HG03103 (cell line): ENCODE measurements at regions not wholly inside any gene's neighbourhood (a gene's known extent, or its start where the extent isn't known, plus 50 kb on each side); places are given as distances from the start of the nearest gene placed in this dataset.
"Not testable (repeated sequence)": the region's sequence is repeated elsewhere in the genome, so short reads cannot be mapped to it uniquely, and the experiment has no call there.

Experiments used
- ATAC-seq: cut with Tn5 transposase; IDR thresholded peaks from one replicate; pipeline ENCODE4 v1.9.1; 2021; ENCODE audit warnings: low read depth; ENCODE audit not compliant: unreplicated experiment

DNA sequence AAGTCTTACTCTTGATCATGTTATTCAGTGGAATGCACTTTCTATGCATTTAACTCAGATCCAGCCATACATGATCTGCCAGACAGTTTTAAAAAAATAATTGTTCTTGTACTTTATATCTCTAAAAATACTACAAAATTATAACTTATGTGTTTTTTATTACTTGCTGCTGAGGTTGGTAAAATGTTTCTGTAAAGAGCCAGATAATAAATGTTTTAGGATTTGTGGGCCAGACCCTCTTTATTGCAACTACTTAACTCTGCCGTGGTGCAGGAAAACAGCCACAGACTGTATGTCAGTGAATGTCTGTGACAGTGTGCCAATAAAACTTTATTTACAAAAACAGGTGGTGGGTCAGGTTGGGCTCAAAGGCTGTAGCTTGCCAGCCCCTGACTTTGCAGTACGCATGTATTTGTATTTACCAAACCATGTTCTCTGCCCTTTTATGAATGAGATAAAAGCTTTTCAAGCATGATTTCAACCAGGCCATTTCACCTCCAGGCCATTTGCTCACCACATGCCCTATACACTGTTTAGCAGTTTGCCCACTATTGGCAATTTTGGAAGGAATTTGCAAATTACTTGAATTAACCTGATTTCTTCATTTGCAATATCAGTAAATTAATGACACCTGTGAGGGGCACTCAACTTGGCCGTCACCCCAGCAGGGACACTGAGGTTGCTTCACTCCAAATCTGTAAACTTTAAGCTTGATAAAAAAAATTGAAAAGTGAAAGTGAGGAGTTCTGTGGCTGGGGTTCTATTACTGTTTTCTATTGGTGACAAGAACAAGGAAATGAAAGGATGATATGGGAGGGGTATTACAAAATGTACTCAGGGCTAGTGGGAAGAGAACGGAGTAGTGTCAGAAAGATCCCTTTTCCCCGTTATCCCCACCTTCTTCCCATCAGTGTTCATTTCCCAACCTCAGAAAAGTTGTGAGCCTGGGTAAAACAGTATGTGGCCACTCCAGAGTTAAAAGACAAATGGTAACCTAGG is 133.4 kb downstream of the CEBPB start:
- ATAC-seq = no peak

DNA sequence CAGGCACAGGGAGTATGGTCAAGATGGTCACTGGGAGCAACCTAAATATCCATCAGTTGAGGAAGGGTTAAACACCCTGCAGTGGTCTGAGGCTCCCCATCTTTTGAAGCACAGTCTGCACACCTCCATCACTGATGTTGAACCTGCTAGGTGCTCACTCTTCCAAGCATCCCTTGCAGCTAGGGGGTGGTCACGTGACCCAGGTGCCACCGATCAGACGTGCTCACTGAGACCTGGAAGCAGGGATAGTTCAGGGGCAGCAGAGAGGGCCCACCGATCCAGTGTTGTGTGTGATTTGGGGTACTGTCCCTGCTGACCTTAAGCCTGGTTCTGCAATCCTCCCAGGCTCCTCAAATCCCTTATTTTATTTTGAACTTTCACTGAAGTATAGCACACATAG is 134.6 kb downstream of the CEBPB start:
- ATAC-seq = no peak

DNA sequence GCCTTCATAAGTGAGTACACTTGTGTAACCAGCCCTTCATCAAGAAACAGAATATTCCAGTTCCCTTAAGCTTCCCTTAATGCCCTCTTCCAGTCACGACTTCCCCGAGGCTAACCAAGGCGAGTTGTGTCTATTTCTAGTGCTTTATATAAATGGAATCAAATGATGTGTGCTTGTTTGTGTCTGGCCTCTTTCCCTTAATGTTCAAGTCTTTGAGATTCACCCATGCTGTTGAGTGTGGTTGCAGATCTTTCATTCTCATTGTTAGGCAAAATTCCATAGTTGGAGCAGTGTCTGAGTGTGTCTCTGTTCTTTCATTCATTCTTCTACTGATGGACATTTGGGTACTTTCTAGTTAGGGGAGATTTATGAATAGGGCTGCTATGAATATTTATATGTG is 135.0 kb downstream of the CEBPB start:
- ATAC-seq = no peak

DNA sequence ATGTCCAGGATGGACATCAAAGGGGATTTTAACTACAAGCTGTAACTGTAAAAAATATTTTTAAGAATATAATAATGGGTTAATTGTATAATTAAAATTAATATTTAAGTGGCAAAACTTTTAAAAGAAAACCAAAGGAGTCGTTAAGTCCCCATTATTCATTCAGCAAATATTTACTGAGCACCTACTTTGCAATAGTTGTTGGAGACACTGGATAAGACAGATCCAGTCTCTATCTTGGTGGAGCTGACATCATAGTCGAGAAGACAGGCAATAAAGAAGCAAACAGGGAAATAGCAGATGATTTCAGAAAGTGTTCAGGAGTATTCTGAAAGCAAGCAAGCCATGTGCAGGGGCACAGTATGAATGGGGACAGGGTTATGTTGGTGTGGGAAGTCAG is 137.0 kb downstream of the CEBPB start:
- no peak for ATAC-seq

DNA sequence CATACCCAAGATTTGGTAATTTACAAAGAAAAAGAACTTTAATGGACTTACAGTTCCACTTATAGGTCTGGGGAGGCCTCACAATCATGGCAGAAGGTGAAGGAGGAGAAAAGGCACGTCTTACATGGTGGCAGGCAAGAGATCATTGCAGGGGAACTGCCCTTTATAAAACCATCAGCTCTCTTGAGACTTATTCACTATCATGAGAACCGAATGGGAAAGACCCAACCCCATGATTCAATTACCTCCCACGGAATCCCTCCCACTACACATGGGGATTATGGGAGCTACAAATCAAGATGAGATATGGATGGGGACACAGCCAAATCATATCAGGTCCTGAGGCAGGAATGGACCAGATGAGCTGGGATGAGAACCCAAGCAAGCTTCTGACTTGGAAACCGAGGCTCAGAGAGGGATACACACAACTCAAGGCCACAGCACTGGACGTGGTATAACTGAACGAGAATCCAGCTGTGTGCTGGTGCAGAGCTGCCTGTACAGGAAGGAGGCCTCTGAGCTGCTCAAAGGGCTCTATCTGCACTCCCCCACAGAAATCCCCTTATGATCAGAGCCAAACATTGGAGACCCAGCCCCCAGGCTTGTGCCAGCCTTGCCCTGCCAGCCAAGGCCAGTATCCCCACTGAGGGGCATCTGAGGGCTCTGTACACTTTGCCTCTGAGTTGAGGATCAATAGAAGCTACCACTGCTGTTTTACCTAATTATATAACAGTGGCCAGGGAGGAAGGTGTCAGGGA is 137.8 kb downstream of the CEBPB start:
- no peak for ATAC-seq

DNA sequence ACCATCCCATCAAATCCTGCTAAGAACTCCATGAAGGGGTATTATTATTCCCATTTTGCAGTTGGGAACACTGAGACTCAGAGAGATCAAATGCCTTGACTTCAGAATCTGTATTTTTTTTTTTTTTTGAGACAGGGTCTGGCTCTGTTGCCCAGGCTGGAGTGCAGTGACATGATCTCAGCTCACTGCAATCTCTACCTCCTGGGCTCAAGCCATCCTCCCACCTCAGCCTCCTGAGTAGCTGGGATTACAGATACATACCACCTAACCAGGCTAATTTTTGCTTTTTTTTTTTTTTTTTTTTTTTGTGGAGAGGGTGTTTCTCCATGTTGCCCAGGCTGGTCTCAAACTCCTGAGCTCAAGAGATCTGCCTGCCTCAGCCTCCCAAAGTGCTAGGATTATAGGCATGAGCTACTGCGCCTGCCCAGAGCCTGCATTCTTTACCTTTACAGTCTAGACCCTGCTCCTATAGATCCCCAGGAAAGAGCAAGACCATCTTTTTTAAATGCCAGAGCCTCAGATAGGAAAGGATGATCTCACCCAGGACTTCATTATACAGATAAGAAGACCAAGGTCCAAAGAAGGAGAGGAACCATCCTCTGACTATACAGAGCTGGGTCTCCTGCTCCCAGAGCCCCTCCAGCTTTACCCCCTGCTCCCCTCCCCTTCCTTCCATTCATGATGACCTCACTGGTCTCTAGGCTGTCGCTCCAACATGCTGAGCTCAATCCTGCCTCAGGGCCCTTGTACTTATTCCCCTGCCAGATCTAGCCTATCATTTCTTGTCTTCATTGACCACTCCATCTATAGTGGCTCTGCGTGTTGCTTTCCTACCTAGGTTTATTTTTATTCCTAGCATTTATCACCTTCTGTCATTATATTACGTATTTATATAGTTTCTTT is 138.6 kb downstream of the CEBPB start:
- ATAC-seq = no peak

DNA sequence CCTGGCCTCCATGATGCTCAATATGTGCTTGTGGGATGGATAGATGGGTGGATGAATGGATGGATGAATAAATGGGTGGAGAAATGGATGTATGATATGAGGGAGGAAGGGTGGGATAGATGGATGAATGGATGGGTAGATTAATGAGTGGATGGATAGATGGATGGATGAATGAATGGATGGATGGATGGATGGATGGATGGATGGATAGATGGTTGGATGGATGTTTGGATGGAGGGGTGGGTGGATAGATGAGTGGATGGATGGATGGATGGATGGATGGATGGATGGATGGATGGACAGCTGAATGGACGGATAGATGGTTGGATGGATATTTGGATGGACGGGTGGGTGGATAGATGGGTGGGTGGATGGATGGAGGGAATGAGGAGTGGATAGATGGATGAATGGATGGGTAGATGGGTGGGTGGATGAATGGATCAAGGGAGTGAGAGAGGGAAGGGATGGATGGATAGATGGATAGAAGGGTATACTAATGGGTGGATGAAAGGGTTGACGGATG is 139.4 kb downstream of the CEBPB start:
- ATAC-seq = no peak

DNA sequence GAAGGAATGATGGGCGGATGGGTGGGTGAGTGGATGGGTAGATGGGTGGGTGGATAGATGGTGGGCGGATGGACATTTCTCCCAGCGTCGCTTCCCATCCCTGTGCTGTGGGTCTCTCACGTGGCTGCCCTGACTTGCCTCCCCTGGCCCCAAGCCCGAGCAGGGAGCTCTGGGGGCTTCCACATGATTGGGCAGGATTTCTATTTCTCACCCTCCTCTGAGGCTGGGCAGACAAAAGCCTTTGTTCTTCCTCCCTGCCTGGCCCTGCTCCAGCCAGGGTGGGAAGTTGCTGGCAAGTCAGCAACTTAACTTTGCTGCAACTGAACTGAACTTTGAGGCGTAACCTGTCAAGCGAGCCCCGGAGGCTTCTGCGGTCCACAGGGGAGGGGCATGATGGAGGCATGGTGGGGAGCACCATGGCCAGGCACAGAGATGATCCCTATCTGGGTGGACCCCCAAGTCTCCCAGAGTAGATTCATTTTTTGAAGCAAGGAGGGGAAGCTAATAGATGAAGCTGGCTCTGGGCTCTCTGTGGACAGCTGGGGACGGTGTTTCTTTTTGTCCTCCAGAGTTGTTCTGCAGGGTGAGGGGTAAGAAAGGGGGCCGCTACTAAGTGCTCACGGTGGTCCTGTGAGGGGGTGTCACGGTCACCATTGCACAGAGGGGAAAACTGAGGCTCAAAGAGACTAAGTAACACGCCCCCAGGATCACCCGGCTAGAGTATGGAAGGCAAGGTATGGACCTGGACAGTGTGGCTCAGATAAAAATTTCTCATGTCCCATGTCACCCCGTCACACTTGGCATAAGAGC is 140.1 kb downstream of the CEBPB start:
- ATAC-seq = no peak

DNA sequence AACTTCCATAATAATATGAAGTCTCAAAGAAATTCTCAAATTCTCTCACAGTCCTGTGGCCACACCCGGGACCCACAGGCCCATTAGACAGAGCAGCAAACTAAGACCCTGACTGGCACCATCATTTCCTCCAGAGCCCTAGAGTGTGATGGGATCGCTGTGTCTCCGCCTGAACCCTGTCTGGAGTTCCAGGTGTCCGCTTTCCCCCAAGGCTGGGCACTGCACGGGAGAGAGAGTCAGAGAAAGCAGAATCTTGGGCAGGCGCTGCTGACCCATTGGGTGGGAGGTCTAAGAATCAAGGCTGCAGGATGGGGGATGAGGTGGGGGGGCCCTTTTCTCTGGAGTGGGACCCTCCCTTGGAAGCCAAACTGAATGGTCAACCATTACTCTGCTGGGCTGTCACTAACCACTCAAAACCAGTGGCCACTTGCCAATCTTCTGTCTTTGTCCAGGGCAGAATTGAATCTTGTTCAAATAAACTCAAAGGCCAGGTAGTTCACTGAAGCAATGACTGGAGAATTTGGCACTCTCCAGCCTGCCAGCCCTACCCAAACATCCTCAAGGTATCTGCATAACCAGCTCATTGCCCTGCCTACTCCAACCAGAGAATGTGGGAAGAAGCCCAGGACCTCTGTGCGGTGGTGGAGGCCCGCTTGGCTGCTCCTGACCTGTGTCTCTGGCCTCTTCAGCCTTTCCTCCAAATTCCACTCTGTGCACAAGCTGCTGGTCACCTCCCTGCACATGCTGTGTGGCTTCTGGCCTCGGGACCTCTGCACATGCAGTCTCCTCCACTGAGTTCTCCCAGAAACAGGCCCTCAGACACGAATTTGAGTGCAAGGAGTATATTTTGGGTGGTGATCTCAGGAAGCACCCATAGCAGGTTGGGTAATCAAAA is 141.1 kb downstream of the CEBPB start:
- no peak for ATAC-seq

DNA sequence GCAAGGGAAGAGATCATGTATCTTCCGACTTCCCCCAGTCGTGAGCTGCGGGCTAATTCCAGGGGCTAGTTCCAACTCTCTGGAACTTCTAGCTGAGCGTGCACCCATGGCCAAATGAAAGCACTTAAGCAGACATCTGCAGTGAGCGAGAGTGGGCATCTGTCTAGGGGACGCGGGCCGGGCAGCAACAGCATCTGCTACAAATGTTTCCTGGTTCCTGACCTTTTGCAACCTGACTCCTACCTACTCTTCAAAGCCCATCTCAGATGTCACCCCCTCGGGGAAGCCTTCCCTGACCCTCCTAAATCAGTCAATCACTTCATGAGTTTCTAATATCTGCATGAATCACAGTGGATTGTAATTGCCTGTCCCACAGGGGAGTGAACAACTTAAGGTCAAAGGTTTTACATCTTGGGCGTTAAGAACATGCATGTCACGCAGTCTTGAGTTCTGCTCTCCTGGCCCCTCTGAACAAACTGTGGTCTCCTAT is 141.9 kb downstream of the CEBPB start:
- ATAC-seq = no peak

DNA sequence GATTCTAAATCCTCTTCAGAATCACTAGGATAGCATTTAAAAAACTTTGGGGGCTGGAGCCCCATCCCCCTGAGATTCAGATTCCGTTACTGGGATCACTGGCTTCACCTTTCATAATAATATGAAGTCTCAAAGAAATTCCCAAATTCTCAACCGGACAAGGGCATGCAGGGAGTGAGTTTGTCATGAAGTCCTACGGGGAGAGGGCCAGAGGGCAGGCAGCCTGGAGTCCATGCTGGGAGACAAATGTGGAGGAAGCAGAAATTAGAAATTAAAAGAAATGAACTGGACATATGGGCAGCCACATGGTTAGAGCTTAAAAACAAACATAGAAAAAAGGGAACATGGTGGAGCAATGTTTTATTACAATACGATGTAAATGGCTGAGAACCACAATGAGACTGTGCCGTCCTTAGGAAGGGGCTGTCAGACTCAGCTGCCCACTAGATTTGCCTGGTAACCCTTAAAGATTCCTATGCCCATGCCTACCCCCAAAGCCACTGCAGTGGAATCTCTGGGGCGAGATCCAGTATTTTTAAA is 142.6 kb downstream of the CEBPB start:
- ATAC-seq = no peak

DNA sequence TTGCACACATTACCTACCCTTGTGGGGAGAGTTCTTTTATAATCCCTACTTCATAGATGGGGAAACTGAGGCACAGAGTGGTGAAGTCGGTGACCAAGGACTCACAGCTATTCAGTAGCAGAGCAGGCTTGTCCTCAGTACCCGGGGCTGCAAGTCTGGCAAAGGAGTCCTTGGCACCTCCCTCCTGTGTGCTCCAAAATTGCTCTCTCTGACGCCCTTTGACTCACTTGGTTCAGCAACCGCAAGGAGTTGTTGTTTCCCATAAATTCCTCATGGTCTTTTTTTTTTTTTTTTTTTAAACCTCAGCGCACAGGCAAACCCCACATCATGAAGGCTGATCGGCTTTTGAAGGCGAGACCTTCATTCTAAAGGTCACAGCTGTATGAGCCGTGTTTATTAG is 143.2 kb downstream of the CEBPB start:
- ATAC-seq = no peak

DNA sequence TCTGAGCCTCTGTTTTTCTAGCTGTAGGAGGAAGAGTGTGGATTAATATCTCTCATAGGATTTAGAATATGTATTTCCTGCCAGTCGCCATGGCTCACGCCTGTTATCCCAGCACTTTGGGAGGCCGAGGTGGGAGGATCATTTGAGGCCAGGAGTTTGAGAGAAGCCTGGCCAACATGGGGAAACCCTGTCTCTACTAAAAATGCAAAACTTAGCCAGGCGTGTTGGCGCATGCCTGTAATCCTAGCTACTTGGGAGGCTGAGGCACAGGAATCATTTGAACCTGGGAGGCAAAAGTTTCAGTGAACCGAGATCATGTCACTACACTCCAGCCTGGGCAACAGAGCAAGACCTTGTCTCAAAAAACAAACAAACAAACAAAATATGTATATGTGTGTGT is 143.9 kb downstream of the CEBPB start:
- not testable (repeated sequence) for ATAC-seq

DNA sequence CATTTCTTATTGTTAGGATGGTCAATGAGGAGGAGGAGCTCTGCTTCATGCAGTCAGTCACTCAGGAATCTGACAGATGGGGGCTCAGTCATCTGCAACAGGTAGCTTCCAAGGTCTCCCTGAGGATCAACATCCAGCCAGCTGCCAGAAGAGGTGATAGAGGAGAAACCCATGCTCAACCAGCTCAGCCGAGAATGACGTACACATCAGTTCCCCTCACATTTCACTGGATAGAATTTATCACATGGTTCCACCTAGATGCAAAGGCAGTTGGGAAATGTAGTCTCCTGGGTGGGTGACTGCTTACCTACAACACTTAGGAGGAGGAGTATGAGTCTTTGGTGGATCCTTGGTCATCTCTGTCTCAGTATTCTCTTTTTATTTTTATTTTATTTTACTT is 144.5 kb downstream of the CEBPB start:
- ATAC-seq = no peak

DNA sequence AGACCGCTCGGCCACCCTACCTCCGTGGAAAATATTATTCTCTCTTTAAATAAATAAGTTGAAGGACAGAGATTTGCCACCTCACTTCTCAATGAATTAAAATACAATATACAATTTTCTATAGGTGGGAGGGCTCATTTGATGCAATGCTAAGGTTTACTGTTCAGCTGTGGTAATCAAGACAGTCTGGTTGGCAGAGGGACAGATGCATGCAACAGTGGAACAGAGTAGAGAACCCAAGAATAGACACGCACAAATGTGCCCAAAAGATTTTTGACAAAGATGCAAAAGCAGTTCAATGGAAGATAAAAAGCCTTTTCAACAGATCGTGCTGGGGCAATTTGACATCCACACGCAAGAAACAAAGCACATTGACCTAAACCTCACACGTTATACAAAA is 145.2 kb downstream of the CEBPB start:
- ATAC-seq = no peak

DNA sequence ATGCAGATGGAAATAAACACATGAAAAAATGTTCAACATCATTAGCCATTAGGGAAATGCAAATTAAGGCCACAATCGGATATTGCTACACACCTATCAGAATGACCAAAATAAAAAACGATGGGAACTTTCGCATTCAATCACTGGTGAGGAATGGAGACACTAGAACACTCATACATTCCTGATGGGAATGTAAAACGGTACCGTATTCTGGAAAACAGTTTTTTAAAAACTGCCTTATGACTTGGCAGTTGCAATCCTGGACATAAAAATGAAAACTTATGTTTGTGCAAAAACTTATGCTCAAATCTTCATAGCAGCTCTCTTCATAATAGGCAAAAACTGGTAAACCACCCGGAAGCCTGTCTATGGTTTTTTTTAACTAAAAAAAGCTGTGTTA is 146.0 kb downstream of the CEBPB start:
- ATAC-seq = no peak

DNA sequence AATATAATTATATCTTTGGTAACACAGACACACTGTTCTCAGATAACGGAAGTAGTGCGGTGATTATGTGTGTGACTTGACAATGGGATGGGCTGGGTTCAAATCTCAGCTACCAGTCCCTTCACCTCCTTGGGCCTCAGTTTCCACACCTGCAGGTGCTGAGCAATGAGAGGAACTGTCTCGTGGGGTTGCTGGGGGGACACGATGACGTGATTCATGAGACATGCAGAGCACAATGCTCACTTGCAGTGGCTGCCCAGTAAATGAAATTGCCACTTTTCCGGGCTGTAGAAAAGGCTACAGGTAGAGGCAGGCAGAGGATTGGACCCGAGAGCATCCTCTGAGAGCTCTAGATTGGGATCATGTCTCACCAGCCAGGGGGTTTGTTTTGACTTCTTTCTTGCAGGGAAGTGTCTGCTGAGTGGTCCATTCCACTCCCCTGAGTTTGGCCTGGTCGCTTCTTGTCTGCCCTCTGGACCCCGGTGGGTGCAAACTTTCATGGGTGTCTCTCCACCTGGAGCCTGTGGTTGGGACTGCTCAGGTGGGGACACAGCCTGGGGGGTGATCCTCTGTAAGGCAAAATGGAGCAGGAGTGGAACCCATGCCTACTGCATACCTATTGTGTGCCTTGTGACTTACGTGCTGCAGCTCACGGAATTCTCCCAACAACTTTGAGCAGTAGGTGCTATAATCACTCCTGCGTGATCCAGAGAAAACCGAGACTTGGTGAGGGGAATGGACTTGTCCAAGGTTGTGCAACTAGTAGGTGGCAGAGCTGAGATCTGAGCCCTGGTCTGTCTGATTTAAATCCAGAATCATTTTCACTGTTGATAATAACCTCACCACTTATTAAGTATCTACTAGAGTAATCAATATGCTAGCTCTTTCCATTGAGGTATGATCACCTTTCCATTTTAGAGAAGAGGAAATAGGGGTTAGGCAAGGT is 147.2 kb downstream of the CEBPB start:
- no peak for ATAC-seq
